NT2/D1 (cell line): ENCODE measurements at regions not wholly inside any gene's neighbourhood (a gene's known extent, or its start where the extent isn't known, plus 50 kb on each side); places are given as distances from the start of the nearest gene placed in this dataset.

Experiments used
- SUZ12 ChIP-seq: IDR thresholded peaks from 2 replicates; pipeline ENCODE4 v1.6.1; 2011; ENCODE audit not compliant: insufficient read length, insufficient read depth; ENCODE audit errors: extremely low read depth
- YY1 ChIP-seq: IDR thresholded peaks from 2 replicates; pipeline ENCODE4 v1.6.1; 2011; ENCODE audit not compliant: insufficient read length, insufficient read depth
- ZNF274 ChIP-seq: IDR thresholded peaks from 2 replicates; pipeline ENCODE4 v1.6.1; 2011; ENCODE audit warnings: mild to moderate bottlenecking, low read depth, low read length

GRCh38 chr9:97751531-97751930 lies 54.4 kb upstream of the XPA start:
- TF ChIP-seq YY1 = no peak
- no peak for TF ChIP-seq ZNF274
- TF ChIP-seq SUZ12 = no peak
